KBM-7 (cell line): ENCODE measurements at regions not wholly inside any gene's neighbourhood (a gene's known extent, or its start where the extent isn't known, plus 50 kb on each side); places are given as distances from the start of the nearest gene placed in this dataset.
"Not testable (repeated sequence)": the region's sequence is repeated elsewhere in the genome, so short reads cannot be mapped to it uniquely, and the experiment has no call there.

Experiments
- DNase-seq: peaks from one replicate; pipeline ENCODE4 v3.0.0-alpha.2; 2015
- in situ Hi-C: fragments of 300-500 bp; cut with MboI; formaldehyde crosslinking; loops from 2 replicates; pipeline ENCODE4 v1.14.3; 2020; ENCODE audit warnings: low sequenced_read_pairs, low pct_unique_long_range_greater_than_20kb, mixed read lengths

DNA sequence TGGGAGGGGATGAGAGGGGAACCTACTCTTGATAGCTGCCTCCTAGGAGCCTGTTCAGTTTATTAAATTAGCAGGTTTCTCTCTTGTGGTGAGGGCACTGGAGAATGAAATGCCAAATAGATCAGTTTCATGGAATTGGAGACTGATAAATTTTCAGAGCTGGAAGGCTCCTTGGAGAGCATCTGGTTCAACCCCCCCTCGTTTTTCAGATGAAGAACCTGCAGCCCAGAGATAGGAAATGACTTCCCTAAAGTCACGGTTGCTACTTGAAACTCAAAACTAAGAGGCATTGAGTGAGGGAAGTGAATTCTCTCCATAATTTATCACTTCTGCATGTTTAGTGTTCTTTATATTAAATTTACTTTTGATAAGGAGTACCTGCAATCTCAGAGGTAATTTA lies 366.0 kb upstream of the CCL2 start:
- in situ Hi-C loops, result no loop called here
- DNase-seq, result no peak

DNA sequence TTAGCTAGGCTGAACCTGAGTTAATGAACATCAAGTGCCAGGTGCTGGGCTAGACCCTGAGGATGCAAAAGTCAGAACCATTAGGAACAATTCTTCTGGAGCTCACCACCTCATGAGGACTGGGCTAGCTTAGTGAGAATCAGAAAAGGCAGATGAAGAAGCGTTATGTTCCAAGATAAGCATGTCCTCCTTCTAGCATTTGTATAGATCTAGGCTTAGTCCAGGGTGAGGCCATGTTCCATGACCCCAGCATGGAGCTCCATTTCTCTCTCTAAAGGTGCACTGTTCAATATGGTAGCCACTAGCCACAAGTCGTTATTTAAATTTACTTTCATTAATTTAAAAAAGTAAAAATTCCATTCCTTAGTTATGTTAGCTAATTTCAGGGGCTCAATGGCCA lies 365.3 kb upstream of the CCL2 start:
- no peak for DNase-seq
- in situ Hi-C loops, result no loop called here

DNA sequence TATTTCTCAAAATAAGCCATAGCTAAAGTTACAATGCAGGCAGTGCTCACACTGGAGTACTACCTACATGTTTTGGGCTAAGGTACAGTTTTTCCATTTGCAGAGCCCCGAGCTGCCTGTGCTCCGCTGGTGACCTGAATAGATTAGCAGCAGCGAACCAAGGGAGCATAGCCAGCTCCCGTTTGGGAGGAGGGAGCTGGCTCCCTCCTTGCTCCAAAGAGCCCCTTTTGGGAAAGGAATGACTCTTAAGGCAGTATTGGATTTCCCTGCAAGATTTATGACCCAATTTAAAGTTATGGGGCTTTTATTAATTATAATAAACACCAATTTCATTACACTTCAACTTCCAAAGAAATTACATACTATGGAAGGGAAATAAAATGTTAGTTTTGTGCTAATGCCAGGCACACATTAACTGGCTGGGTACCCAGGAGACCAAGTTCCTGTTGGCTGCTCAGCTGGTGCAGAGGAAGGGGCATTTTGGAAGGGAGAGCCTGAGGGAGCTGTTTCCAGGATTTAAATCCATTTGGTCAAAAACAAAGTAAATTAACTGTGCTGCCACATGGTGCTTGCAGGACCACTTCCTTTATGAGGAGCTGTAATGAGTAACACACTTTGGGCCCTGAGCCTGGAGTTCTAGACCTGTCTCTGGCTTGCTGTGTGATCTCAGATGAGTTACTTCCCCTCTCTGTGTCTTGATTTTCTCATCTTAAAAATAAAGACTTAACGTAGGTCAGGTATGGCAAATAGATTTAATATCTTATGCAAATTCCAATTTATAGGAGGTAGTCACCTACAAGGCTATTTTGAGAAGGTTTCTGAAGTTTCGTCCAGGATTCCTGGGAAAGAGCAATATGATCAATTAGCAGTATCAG lies 362.1 kb upstream of the CCL2 start:
- in situ Hi-C loops, result no loop called here
- no peak for DNase-seq

DNA sequence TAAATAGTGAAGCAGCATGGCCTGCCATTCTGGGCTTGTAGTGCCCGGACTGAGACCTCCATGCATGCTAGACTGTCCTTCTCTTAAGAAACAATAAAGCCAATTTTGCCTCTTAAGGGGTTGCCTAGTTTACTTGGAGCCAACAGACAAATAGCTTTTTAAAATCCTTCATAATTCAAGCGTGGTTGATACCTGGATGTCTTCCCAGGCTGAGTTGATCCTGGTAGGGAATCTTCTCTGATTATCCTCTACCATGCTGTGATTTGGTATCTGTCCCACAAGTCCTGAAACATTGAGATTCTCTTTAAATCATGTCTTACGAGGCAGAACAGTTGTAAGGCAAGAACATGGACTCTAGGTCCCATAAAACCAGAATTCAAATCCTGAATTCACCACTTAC lies 359.6 kb upstream of the CCL2 start:
- DNase-seq, result no peak
- in situ Hi-C loops, result no loop called here

DNA sequence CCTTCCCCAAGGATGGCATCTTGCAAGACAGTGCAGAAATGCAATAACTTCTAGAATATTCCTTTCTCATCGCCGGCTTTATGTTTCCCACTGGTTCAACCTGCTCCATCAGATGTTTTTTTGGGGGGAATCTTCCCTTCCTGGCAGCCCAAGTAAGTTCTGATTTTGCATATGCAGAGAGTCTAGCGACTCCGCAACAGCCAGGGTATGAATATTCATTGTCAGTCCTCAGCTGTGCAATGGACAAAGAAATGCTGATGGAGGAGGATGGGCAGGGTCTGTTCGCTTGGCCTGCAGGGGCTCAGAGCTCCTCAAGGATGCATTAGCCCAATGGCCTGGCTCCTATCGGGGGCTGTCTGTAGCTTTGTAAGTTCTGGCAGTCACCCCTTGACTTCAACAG lies 358.8 kb upstream of the CCL2 start:
- no peak for DNase-seq
- in situ Hi-C loops, result no loop called here

DNA sequence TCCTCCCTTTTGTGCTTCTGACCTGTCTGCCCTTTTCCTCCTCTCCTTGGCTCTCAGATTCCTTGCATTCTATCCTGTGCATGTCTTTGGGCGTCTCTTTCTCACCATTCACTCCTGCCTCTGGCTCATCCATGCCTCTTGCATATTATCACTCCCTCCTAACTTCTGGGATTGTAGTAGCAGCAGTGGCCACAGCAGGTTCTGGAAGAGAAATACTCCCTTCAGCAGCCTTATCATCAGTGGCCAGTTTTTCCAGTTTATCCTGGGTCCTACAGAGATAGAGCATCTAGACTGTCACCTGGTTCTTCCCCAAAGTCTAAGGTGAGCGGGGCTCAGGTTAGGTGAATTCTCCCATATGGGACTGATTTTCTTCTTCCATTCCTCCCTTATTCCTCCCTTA lies 354.0 kb upstream of the CCL2 start:
- in situ Hi-C loops, result no loop called here
- DNase-seq, result no peak

DNA sequence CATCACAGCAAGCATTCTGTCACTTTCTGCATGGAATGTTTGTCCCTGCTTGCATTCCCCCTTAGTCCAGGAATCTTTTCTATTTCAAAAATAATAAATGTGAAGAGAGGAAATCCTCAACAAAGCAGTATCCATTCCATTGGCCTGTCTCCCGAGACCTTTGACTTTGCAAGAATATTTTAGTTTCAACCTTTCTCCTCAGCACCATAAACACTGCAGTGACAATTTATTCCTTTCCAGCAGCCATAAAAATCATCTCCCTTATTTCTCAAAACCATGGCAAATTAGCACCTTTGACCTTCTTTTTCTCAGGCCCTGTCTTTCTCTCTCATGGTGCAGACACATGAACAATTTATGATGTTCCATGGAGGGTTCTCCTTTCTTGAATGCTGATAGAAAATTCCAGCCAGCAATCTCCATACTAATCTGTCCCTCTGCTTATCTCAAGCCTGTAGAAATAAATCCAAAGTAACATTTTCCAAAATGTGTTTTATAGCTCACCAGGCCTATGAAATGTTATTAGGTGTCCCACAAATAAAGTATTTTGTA lies 352.1 kb upstream of the CCL2 start:
- in situ Hi-C loops, result no loop called here
- DNase-seq, result no peak

DNA sequence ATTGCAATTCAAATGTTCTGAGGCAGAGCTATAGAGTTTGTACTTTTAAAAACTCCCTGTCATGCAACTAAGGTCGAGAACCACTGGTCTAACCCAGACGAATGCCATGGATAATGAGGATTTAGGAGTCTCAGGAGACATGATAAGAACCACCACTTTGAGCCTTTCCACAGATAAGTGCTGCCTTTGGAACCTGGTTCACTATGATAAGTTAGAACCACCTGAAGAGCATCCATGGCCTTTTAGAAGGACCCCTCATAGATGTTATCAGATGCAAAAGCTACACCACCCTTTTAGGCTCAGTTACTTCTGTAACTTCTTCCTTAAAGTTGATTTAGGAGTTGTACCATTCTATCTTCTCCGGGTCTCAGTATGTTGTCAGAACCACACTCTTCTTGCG lies 350.6 kb upstream of the CCL2 start:
- DNase-seq, result no peak
- in situ Hi-C loops, result no loop called here

DNA sequence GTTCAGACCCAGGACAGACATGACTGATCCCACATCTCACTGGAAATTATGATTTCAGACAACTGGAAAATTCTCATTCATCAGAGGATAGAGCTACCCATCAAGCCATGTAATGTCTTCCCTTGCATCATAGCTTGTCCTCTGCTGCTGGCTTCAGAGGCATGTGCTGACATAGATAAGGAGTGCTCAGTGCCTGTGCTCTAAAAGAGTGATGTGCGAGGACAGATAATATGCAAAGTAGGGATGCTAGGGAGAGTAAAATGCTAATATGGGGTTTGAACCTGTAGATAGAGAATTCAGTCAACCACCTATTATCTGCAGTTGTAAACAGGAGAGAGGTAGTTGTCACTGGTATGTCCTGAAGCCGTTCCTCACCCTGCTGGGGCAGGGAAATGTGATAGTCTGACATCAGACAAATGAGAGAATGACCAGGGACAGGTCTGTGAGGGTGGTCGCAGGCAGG lies 349.7 kb upstream of the CCL2 start:
- in situ Hi-C loops, result no loop called here
- no peak for DNase-seq

DNA sequence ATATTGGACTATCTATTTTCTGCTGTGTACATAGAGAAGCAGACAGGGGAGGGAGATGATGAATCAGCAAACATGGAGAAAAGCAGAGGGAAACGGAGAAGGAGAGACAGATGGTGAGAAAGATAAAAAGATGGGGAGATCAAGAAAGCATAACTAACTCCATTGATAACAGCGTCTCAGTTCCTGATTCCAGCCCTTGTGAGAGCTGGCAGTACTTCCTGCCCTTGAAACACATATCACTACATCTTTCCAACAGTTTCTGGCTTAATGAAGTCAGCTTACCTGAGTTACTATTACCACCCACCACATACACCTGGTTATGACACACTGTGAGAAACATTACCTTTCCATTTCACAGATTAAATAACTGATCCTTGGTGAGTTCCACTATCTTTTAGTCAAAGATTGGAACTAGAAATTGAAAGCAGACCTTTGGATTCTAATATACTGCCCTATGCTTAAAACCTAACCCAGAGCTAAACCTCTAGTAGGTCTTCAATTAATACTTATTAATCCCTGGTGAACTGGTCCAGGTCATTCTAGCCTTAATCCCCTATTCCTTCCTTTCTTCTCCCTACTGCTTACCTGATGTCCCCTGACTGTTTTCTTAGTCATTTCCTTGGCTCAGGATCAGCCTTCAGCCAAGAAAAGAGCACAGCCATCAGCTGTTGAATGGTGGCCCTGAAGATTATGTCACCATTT lies 346.6 kb upstream of the CCL2 start:
- DNase-seq, result no peak
- in situ Hi-C loops, result no loop called here

DNA sequence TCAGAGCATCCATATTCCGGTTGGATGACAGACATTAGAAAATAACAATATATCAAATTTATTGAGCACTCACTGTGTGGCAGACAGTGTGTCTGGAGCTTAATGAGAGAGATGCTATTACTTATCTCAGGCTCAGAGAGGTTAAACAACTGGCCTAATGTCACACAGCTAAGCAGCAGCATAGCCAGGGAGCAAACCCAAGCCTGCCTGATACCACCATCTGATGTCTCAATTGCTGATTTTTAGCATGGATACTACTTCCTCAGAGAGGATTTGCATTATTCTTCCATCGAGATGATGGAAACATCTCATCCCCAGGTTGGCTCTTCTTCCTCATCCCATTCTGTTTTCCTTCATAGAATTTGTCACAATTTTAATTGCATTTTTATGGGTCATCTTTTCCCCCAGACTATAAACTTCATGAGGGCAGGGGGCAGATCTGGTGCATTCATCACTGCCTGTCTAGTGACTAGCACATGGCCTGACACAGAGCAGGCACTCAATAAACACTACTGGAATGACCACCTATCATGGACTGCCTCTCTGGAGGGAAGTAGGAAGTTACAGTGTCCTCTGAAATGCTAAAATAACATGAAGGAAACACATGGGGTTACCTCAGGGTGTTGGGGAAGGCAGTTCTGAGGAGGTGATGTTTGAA lies 344.8 kb upstream of the CCL2 start:
- in situ Hi-C loops, result no loop called here
- no peak for DNase-seq

DNA sequence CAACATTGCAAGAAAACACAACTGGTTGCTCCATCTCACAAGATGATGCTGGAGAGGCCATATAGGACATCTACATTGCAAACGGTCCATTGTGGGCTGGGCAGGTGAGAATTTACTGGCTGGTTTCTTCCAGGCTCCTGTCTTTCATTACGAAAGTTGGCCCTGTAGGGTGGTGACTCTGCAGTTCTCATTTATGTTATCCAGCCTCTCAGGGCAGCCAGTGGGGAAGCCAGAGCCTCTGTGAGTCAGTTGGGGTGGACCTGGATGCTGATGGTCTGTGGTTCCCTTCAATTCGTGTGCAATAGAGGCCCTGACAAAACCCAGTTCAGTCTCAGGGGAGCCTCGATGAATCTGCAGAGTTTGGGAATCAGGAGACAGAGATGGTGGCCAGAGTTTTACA lies 341.0 kb upstream of the CCL2 start:
- in situ Hi-C loops, result no loop called here
- no peak for DNase-seq

DNA sequence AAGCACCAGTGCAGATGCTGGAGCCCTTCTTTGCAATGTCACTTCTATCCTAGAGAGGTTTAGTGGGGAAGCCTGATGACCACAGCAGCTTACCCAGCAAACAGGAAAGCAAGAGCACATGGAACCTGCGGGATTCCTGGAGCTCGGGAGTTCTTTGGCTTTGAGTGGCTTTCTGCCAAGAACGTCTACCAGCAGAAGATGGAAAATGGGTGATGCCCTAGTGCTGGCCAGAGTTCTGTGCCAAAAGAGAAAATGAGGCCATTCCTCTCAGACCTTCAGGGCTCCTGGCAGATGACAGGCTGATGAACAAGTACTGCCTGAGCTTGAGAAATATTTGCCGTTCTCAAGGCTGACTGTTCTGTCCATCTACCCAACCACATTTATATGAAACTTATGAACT lies 332.1 kb upstream of the CCL2 start:
- in situ Hi-C loops, result no loop called here
- DNase-seq, result no peak

DNA sequence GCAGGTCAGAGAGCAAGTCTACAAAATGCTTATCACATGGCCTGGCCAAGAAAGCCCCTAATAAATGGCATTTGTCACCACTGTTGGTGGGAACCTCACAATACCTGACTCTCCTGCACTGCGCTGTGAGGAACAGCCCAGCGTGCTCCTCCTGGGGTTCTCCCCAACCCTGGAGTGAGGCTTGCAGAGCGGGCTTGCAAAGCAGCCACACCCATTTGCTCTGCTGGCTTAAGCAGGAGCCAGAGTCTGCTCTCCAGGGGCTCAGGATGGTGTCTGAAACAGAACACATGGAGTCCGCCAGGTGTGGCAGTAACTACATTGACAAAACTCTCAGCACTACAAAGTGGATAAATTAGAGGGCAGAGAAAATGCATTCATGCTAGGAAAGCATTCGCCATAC lies 331.0 kb upstream of the CCL2 start:
- DNase-seq, result no peak
- in situ Hi-C loops, result no loop called here

DNA sequence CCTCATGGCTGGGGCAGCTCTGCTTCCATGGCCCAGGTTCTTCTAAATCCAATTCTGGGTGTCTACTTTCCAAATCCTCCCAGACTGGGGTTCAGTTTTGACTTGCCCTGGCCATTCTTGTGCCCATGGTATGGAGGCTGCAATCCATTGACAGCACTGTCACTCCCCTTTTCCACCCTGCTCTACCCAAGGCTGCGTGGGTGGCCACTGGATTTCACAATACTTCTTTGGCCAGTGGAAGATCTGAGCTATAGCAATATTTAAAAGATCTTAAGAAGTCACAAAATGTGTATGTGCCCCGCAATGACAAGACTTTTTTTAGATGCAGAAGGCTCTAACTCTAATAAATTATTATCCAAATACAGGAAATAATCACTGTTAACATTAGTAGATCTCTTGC lies 329.4 kb upstream of the CCL2 start:
- no peak for DNase-seq
- in situ Hi-C loops, result no loop called here

DNA sequence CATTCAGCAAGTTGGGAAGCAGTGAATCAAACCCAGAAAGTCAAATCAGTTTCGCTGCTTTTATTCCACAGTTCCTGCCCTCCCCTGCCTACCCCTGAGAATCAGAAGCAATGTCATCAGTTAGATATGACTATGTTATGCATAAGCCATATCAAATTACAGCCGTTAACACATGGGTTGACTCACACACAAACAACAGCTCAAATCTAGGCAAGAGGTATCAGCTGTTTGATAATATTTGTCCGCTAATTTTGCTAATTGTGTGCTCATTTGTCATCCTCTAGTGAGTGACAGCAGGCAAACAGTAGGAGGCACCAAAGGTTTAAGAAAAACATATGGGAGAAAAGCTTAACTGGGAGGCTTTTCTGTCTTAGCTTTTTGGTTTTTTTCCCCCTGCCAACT lies 327.4 kb upstream of the CCL2 start:
- in situ Hi-C loops, result no loop called here
- DNase-seq, result no peak

DNA sequence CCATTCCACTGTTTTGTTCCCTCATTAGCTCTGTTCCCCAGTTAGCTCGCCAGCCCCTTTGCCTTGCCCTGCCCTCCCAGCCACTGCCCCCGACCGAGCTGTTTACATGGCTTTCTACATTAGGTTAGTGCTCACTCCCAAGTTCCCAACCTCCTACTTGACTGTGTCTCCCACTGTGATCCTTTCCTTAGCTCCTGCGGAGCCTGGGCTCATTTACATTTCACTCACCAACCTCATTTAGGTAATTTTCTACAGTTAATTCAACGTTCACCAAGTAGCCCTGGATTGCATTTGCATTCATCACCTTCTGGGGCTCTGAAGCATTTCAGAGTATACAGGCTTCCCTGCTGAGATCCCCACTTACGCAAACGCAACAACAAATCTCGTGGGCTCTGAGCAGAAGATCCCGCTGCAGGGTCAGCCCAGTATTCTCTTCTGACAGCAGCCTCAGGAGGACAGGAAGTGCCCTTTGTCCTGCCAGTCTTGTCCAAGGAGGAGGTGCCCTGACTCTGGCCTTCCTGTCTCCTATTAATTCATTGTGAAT lies 325.8 kb upstream of the CCL2 start:
- in situ Hi-C loops, result no loop called here
- no peak for DNase-seq

DNA sequence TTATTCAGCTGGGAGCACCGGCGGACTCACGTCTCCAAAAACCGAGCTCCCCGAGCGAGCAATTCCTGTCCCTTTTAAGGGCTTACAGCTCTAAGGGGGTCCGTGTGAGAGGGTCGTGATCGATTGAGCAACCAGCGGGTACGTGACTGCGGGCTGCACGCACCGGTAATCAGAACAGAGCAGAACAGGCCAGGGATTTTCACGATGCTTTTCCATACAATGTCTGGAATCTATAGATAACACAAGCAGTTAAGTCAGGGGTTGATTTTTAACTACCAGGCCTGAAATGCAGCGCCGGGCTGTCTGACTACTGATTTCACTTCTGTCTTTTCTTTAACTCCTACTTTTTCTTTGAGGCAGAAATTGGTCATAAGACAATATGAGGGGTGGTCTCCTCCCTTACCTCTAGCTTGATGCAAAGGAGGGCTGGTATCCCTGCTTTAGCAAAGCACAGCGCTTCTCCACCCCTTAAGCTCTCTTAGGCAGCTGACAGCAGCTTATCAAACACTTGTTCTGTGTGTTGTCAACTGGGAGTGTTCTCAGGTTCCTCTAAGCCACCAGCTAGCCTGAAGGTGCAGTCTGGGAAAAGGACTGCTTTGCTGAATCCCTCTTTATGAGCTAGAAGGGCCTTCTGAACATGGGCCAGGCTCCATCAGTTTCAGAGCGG lies 323.8 kb upstream of the CCL2 start:
- in situ Hi-C loops, DNase-seq: not testable (repeated sequence)

DNA sequence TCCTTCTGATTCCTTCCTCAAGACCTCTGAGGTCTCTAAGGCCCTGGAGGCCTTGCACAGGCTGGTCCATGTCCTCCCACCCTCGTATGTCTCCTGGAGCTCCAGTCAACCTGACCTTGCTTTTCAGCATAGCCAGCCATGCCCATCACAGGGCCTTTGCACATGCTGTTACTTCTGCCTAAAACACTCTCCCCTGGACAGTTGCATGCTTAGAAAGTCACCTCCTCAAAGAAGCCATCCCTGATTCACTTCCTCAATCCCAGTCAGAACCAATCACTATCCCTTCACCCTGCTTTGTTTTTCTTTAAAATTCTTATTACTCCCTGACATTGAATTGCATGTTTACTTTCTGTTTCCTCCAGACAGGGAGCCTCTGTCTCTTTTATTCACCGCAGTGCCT lies 322.1 kb upstream of the CCL2 start:
- in situ Hi-C loops, result no loop called here
- no peak for DNase-seq
